ENCODE measurements at regions not wholly inside any gene's neighbourhood (a gene's known extent, or its start where the extent isn't known, plus 50 kb on each side); places are given as distances from the start of the nearest gene placed in this dataset.

DNA sequence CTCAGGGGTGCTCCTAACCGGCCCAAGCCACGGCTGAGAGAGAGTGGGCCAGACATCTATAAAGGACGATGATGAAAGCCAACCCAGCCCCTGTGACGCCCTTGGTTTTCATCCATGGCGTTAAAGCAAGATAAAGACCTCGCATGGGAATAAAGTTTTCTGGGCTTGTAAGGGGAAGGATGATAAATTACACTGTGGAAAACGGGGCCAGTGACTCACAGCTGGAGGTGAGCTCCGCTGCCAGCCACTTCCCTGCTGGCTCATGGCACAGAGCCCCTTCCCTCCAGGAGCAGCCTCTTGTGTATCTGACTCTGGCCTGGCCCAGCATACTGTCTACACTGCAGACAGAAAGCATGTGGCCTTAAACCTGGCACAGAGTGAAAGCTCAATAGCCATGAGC is 503.2 kb upstream of the B3GAT1 start:
- TF ChIP-seq, protein P1, sequence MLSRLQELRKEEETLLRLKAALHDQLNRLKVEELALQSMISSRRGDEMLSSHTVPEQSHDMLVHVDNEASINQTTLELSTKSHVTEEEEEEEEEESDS (CRISPR knock-in tag; IDR thresholded peaks at IDR 0.05; ENCODE audit: borderline replicate concordance), result no peak
- TF ChIP-seq NFYC (CRISPR knock-in tag; IDR thresholded peaks at IDR 0.05) (no peak), KDM5A (IDR thresholded peaks at IDR 0.05; ENCODE audit: borderline replicate concordance, low read length) (no peak), HOXA3 (CRISPR knock-in tag; IDR thresholded peaks at IDR 0.05) (no peak), ZKSCAN1 (IDR thresholded peaks at IDR 0.05; ENCODE audit: low read length) (no peak), ZNF20 (CRISPR knock-in tag; IDR thresholded peaks at IDR 0.05) (no peak), ZNF501 (CRISPR knock-in tag; IDR thresholded peaks at IDR 0.05) (no peak), ZNF292 (CRISPR knock-in tag; IDR thresholded peaks at IDR 0.05; ENCODE audit: borderline replicate concordance, low read depth) (no peak)
- TF ChIP-seq, protein P2, sequence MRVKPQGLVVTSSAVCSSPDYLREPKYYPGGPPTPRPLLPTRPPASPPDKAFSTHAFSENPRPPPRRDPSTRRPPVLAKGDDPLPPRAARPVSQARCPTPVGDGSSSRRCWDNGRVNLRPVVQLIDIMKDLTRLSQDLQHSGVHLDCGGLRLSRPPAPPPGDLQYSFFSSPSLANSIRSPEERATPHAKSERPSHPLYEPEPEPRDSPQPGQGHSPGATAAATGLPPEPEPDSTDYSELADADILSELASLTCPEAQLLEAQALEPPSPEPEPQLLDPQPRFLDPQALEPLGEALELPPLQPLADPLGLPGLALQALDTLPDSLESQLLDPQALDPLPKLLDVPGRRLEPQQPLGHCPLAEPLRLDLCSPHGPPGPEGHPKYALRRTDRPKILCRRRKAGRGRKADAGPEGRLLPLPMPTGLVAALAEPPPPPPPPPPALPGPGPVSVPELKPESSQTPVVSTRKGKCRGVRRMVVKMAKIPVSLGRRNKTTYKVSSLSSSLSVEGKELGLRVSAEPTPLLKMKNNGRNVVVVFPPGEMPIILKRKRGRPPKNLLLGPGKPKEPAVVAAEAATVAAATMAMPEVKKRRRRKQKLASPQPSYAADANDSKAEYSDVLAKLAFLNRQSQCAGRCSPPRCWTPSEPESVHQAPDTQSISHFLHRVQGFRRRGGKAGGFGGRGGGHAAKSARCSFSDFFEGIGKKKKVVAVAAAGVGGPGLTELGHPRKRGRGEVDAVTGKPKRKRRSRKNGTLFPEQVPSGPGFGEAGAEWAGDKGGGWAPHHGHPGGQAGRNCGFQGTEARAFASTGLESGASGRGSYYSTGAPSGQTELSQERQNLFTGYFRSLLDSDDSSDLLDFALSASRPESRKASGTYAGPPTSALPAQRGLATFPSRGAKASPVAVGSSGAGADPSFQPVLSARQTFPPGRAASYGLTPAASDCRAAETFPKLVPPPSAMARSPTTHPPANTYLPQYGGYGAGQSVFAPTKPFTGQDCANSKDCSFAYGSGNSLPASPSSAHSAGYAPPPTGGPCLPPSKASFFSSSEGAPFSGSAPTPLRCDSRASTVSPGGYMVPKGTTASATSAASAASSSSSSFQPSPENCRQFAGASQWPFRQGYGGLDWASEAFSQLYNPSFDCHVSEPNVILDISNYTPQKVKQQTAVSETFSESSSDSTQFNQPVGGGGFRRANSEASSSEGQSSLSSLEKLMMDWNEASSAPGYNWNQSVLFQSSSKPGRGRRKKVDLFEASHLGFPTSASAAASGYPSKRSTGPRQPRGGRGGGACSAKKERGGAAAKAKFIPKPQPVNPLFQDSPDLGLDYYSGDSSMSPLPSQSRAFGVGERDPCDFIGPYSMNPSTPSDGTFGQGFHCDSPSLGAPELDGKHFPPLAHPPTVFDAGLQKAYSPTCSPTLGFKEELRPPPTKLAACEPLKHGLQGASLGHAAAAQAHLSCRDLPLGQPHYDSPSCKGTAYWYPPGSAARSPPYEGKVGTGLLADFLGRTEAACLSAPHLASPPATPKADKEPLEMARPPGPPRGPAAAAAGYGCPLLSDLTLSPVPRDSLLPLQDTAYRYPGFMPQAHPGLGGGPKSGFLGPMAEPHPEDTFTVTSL (CRISPR knock-in tag; IDR thresholded peaks at IDR 0.05; ENCODE audit: borderline replicate concordance), result no peak
- H3K9ac ChIP-seq (ENCODE audit: insufficient read depth, low read depth, low read length), result no peak overlapping the region
- H2AFZ ChIP-seq (ENCODE audit: low read length), result no peak overlapping the region
- BruUV-seq (replicated peaks), result no TSS peak
- POLR2A ChIA-PET, result no interaction called here
- FAIRE-seq (no peak), ATAC-seq (no peak), DNase-seq (ENCODE audit: low spot score) (no peak)
- H3K4me2 ChIP-seq (ENCODE audit: low read depth, low read length), result no peak overlapping the region
- no peaks in the 10 kb centered on the region for H3K9me3 ChIP-seq (ENCODE audit: low read length)
- no peaks in the 10 kb centered on the region for H3K79me2 ChIP-seq (ENCODE audit: insufficient read depth, low read length)
- H4K20me1 ChIP-seq (ENCODE audit: insufficient read depth, low read length), result no peaks in the 10 kb centered on the region
- in situ Hi-C loops (cut with HindIII; ENCODE audit: extremely low pct_ligation_motif_present, low pct_unique_long_range_greater_than_20kb) (no loop called here), intact Hi-C loops (cut with micrococcal nuclease; ENCODE audit: unreplicated experiment) (no loop called here)
- H3K27me3 ChIP-seq (ENCODE audit: control insufficient read depth in 1 of 2, insufficient read depth in 2 of 2, low read length in 2 of 2), result peaks cover 4 to 18% of the 10 kb centered on the region in 2 experiments; a peak in 2 of 5 replicates
- H3K27ac ChIP-seq (ENCODE audit: extremely low read length, insufficient read depth, low read length), result no peak overlapping the region
- H3K36me3 ChIP-seq (replicated peaks in 1 of 2; ENCODE audit: control insufficient read depth in 1 of 2, insufficient read depth in 2 of 2, low read length in 2 of 2), result no peaks in the 10 kb centered on the region
- 11% methylated on average over 5 of the region's 8 CpGs for WGBS (ENCODE audit: low lambda C conversion rate)
- CTCF ChIA-PET (ENCODE audit: low intra/inter-chr PET ratio, low total read pairs), result no interaction called here
- no peak overlapping the region for H3K4me3 ChIP-seq (replicated peaks in 1 of 3; ENCODE audit: insufficient read depth in 1 of 3, low read depth in 2 of 3, low read length in 3 of 3)
- H3K4me1 ChIP-seq (ENCODE audit: insufficient read depth, low read length), result no peaks in the 10 kb centered on the region
